Fibroblast of the conjunctiva (primary cell): ENCODE measurements at regions not wholly inside any gene's neighbourhood (a gene's known extent, or its start where the extent isn't known, plus 50 kb on each side); places are given as distances from the start of the nearest gene placed in this dataset.
"Not testable (repeated sequence)": the region's sequence is repeated elsewhere in the genome, so short reads cannot be mapped to it uniquely, and the experiment has no call there.

ENCODE experiments used
- DNase-seq: peaks from one replicate; pipeline ENCODE4 v3.0.0-alpha.2; 2010; ENCODE audit warnings: low read depth

DNA sequence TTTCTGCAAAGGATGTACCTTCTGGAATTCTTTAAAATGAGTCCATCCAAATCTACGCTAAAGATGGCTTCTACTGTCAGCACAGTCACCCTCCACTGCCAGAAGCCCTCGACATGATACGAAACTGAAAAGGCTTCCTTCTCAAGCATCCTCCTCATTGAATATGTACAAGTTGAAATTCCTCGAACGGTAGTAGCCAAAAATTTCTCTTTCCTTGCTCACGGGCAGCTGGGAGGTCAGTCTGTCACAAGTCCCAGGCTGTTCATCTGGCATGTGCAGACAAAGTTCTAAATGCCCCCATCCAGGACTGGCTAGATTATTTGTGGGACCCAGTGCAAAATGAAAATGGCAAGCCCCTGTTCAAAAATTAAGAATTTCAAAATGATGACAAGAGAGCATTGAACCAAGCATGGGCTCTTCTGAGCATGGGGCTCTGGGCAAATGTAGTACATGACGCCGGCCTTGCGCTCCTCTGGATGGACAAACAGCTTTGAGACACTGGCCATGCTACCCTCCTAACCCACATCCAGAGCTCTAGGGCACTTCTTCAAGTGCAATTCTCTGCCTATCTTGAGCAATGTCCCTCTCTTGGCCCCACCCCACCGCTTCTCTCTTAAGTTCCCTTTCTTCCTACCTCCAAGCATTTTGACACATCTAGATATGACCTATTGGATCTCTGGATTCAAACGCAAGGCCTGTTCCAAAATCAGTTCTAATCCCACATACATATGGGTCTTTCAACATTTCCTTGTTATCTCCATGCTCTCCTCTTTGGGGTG is 78.9 kb upstream of the FLT1 start:
- no peak for DNase-seq

DNA sequence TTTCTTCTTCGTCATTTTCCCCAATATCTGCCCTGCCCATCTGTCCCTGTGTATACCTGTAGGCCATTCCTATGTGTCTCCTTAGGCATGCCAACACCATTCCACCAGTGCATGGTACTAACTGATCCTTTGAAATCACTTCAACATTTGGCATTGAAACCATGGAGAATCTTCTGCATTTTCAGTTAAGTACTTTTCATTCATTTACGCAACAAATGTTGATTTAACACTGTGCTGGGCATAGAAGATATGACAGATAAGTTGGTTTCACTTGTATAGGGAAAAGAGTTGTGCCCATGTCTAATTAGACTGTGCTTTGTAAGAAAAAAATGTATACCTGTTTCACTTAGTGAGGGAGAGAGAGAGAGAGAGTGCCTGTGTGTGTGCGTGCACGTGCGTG is 77.9 kb upstream of the FLT1 start:
- DNase-seq: no peak

GRCh38 chr13:28570356-28570755 is 75.4 kb upstream of the FLT1 start:
- DNase-seq: not testable (repeated sequence)

GRCh38 chr13:28569886-28570285 is 75.0 kb upstream of the FLT1 start:
- DNase-seq: no peak

DNA sequence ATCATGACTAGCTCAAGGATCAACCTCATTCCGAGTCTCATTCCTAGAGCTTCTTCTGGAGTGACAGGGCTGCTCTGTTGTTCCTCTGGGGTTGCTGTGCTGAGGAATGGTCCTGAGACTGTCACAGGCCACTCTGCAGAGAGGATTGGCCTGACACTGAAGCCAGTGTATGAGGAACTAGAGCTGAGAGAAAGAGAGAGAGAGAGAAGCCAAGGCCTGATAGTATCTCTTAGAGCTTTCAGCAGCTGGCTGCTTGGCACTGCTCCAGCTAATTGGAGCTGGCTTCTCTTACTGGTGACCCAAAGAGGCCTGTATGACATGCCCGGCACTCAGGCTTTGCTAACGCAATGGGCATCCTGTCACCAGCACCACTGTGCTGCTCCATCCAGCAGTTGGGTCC is 73.4 kb upstream of the FLT1 start:
- no peak for DNase-seq

- no peak for DNase-seq
These were observed 72.0 kb upstream of the FLT1 start for GRCh38 chr13:28566891-28567290.

GRCh38 chr13:28566283-28566682 is 71.4 kb upstream of the FLT1 start:
- no peak for DNase-seq

GRCh38 chr13:28564030-28564429 is 69.1 kb upstream of the FLT1 start:
- no peak for DNase-seq

- no peak for DNase-seq
These were observed 68.7 kb upstream of the FLT1 start for GRCh38 chr13:28563609-28564008.

- no peak for DNase-seq
These were observed 65.7 kb upstream of the FLT1 start for GRCh38 chr13:28560612-28561011.

DNA sequence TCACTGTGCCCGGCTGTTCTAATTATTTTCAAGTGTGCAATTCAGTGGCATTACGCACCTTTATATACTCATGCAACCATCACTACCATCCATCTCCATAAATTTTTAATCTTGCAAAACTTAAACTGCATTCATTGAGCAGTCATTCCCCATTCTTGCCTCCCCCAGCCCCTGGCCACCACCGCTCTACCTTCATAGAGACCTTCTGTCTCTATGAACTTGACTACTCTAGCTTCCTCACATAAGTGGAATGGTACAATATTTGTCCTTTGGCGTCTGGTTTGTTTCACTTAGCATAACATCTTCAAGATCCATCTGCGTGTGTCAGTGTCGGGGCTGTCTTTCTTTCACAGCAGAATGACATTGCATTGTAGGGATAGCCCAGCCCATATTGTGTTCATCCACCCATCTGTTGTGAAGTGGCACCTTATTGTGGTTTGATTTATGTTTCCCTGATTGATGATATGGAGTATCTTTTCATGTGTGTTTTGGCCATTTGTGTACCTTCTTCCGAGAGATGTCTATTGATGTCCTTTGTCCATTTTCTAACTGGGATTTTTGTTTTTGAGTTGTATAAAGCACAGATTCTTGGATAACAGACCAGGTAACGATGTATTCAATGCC is 64.8 kb upstream of the FLT1 start:
- DNase-seq: no peak

- DNase-seq: no peak
These were observed 63.6 kb upstream of the FLT1 start for GRCh38 chr13:28558567-28558966.

GRCh38 chr13:28557725-28558520 is 63.0 kb upstream of the FLT1 start:
- DNase-seq: peak; percentile 78

GRCh38 chr13:28555096-28555495 is 60.2 kb upstream of the FLT1 start:
- DNase-seq: no peak

- DNase-seq: no peak
These were observed 59.0 kb upstream of the FLT1 start for GRCh38 chr13:28553971-28554370.

DNA sequence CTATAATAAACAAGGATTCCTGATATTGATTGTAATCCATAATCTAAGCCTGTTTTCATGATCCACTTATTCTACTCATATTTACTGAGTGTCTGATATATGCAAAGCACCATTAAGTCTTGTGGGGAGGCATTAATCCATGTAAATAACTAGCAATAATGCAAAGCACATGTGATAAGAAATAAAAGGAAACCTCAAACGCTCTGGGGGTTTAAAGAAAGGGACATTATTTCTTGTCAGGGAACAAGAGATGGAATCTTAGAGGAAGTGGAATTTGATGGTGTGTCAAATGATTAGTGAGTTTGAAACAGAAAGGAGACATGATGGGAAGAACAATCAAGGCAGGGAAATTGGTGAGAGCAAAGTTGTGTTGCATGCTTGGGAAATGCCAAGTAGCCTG is 57.4 kb upstream of the FLT1 start:
- DNase-seq: no peak

GRCh38 chr13:28551498-28551895 is 56.6 kb upstream of the FLT1 start:
- no peak for DNase-seq

- no peak for DNase-seq
These were observed 56.0 kb upstream of the FLT1 start for GRCh38 chr13:28550721-28551497.

GRCh38 chr13:28550091-28550490 is 55.2 kb upstream of the FLT1 start:
- no peak for DNase-seq

DNA sequence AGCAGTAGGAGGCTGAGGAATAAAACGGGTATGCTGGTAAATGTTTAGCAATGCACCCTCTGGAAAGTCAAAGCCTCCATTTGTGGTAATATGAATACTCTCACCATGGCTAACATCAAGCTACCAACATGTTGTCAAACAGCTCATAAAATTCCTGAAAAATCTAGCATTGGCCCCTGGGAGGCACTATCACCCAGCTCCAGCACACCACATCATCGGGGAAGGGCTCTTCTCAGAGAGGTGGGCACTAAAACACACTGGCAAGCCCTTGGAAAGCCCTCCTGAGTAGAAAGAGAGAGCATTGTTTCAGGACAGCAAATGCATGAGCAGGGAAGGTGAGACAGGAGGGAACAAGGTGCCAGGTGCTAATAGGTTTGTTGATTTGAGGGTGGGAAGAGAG is 53.9 kb upstream of the FLT1 start:
- no peak for DNase-seq

- DNase-seq: no peak
These were observed 53.5 kb upstream of the FLT1 start for GRCh38 chr13:28548468-28548867.

DNA sequence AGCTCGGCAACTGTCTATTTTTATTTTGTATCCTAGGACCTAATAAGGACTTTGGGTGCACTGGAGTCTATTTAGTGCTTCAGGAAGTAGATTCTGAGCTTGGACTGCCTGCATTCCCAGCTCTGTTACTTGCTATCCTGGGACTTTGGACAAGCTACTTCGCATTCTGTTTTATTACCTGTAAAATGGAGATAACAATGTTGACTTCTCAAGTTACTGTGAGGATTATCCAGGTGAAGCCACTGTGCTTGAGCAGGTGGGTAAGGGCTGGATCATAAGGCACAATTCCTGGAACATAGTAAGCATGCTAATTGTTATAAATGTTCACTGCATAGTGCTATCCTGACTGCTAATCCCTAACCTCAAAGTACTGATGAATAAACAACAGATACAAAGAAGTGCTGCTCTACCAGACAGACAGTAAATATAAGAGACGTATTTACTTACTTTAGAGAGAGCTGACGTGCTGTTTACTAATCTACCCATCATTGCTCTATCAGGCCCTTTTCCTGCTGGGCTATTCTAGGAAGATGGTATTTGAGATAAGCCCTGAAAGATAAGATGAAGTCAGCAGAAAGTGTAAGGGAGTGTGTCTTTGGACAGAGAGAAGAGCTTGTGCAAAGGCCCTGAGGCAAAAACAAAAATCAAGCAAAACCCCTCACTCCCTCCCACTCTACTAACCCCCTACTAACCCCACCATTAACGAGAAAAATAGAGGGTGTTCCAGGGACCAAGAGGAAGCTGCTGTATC is 50.8 kb upstream of the FLT1 start:
- DNase-seq: no peak
